Mesenchymal stem cell (in vitro differentiated cells and primary cell): ENCODE measurements at regions not wholly inside any gene's neighbourhood (a gene's known extent, or its start where the extent isn't known, plus 50 kb on each side); places are given as distances from the start of the nearest gene placed in this dataset.
A peak's percentile ranks its signal among the peaks of the same experiment; 100 is the strongest.
"Not testable (repeated sequence)": the region's sequence is repeated elsewhere in the genome, so short reads cannot be mapped to it uniquely, and the experiment has no call there.

Source experiments
- DNase-seq: peaks from one replicate; pipeline ENCODE4 v3.0.0-alpha.2; 2013
- H2AFZ ChIP-seq: one replicate; pipeline ENCODE4 v1.6.1; 2013; ENCODE audit warnings: low read depth, mild to moderate bottlenecking, control low read depth, inconsistent platforms, low read length, moderate library complexity
- H2AK5ac ChIP-seq: 2 replicates; pipeline ENCODE4 v1.6.1; 2013; ENCODE audit warnings: low read length, moderate library complexity, mild to moderate bottlenecking, inconsistent platforms; ENCODE audit not compliant: severe bottlenecking
- H2BK120ac ChIP-seq: one replicate; pipeline ENCODE4 v1.6.1; 2013; ENCODE audit warnings: low read depth, mild to moderate bottlenecking, inconsistent platforms, low read length, moderate library complexity
- H2BK12ac ChIP-seq, 2 experiments: one replicate each; pipeline ENCODE4 v1.6.1; 2013; ENCODE audit warnings: inconsistent platforms in 2 of 2, low read length in 2 of 2, mild to moderate bottlenecking in 2 of 2, moderate library complexity in 2 of 2, control low read depth in 1 of 2
- H2BK15ac ChIP-seq: one replicate; pipeline ENCODE4 v1.6.1; 2013; ENCODE audit warnings: mild to moderate bottlenecking, low read depth, inconsistent platforms; ENCODE audit not compliant: poor library complexity, severe bottlenecking
- H2BK5ac ChIP-seq: 2 replicates; pipeline ENCODE4 v1.6.1; 2013; ENCODE audit warnings: low read depth, mild to moderate bottlenecking, low read length, control low read depth, inconsistent platforms; ENCODE audit not compliant: poor library complexity, severe bottlenecking
- H3K14ac ChIP-seq, 2 experiments: one replicate each; pipeline ENCODE4 v1.6.1; 2013; ENCODE audit warnings: inconsistent platforms in 2 of 2, low read length in 2 of 2, control low read depth in 1 of 2, mild to moderate bottlenecking in 1 of 2, moderate library complexity in 1 of 2
- H3K18ac ChIP-seq, 2 experiments: one replicate each; pipeline ENCODE4 v1.6.1; 2013; ENCODE audit warnings: inconsistent platforms in 2 of 2, low read length in 2 of 2, control low read depth in 1 of 2, low read depth in 1 of 2, mild to moderate bottlenecking in 1 of 2
- H3K23ac ChIP-seq, 2 experiments: one replicate each; pipeline ENCODE4 v1.6.1; 2013; ENCODE audit warnings: inconsistent platforms in 2 of 2, low read length in 2 of 2, mild to moderate bottlenecking in 2 of 2, moderate library complexity in 2 of 2, control low read depth in 1 of 2
- H3K27ac ChIP-seq: 2 replicates; pipeline ENCODE4 v1.5.1; 2013; ENCODE audit warnings: mild to moderate bottlenecking, moderate library complexity, low read length, control low read depth, inconsistent platforms; ENCODE audit not compliant: poor library complexity, severe bottlenecking
- H3K27me3 ChIP-seq, 2 experiments: 2 replicates each; pipeline versions ENCODE4 v1.6.1 to v1.7.0; 2013; ENCODE audit warnings: low read length in 2 of 2, mild to moderate bottlenecking in 2 of 2, moderate library complexity in 2 of 2, control low read depth in 1 of 2, inconsistent platforms in 1 of 2; ENCODE audit not compliant: control insufficient read depth in 1 of 2, insufficient read depth in 1 of 2
- H3K36me3 ChIP-seq, 2 experiments: 2 replicates each; pipeline versions ENCODE4 v1.6.1 to v1.7.0; 2013; ENCODE audit warnings: low read length in 2 of 2, control low read depth in 1 of 2, inconsistent platforms in 1 of 2, low read depth in 1 of 2, mild to moderate bottlenecking in 1 of 2; ENCODE audit not compliant: insufficient read depth in 2 of 2, control insufficient read depth in 1 of 2
- H3K4ac ChIP-seq, 2 experiments: one replicate each; pipeline ENCODE4 v1.6.1; 2013; ENCODE audit warnings: inconsistent platforms in 2 of 2, low read length in 2 of 2, mild to moderate bottlenecking in 2 of 2, moderate library complexity in 2 of 2, control low read depth in 1 of 2, low read depth in 1 of 2
- H3K4me1 ChIP-seq: 2 replicates; pipeline ENCODE4 v1.6.1; 2013; ENCODE audit warnings: low read depth, low read length, control low read depth; ENCODE audit not compliant: control insufficient read depth, insufficient read depth
- H3K4me2 ChIP-seq: 2 replicates; pipeline ENCODE4 v1.6.1; 2013; ENCODE audit warnings: low read length, mild to moderate bottlenecking, inconsistent platforms; ENCODE audit not compliant: poor library complexity, severe bottlenecking
- H3K4me3 ChIP-seq, 2 experiments: 2 replicates each; pipeline versions ENCODE4 v1.5.1 to v1.7.0; 2013; ENCODE audit warnings: low read length in 2 of 2, mild to moderate bottlenecking in 2 of 2, control low read depth in 1 of 2, low read depth in 1 of 2; ENCODE audit not compliant: insufficient read depth in 1 of 2
- H3K79me1 ChIP-seq: replicated peaks from 2 replicates; pipeline ENCODE4 v1.6.1; 2013; ENCODE audit warnings: mild to moderate bottlenecking, control low read depth, low read length, inconsistent platforms; ENCODE audit not compliant: poor library complexity, severe bottlenecking
- H3K9ac ChIP-seq: 2 replicates; pipeline ENCODE4 v1.7.0; 2013; ENCODE audit warnings: mild to moderate bottlenecking, low read length, moderate library complexity
- H3K9me3 ChIP-seq: 2 replicates; pipeline ENCODE4 v1.7.0; 2013; ENCODE audit warnings: mild to moderate bottlenecking, low read length; ENCODE audit not compliant: control insufficient read depth
- H4K8ac ChIP-seq: one replicate; pipeline ENCODE4 v1.6.1; 2013; ENCODE audit warnings: inconsistent platforms, mild to moderate bottlenecking, low read length, moderate library complexity
- H4K91ac ChIP-seq: one replicate; pipeline ENCODE4 v1.6.1; 2013; ENCODE audit warnings: mild to moderate bottlenecking, low read length, inconsistent platforms
- WGBS: methylation state at CpG from one replicate; pipeline ENCODE4 v1.1.7; 2013; ENCODE audit warnings: mixed read lengths; 5-methylcytosine and 5-hydroxymethylcytosine counted together

DNA sequence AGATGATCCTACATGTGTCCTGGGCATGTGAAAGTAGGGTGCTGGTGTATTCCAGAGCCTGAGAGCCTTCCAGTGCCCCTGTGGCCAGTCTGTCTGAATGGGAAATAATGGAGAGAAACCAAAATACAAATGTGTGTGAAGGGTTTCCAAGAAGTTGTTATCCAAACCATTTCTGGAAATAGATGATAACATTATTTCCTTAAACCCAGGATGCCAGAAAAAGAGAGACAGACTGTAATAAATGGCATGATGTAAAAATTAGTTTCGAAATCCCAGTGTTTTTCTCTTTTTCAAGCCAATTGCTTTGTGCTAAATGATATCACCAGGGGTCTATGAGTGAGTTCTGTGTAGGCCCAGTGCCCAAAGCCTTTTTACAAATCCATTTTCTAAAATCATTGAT lies 175.3 kb downstream of the PHLDA1 start:
- Histone ChIP-seq H4K91ac (no peak overlapping the region), H3K27me3 (no peaks in the 10 kb centered on the region), H3K23ac (no peak overlapping the region), H3K4ac (no peak overlapping the region), H3K9me3 (no peaks in the 10 kb centered on the region), H3K4me1 (peaks cover 3% of the 10 kb centered on the region), H3K36me3 (no peaks in the 10 kb centered on the region), H3K9ac (peak overlapping the region; percentile 72), H2BK12ac (no peak overlapping the region), H3K4me2 (no peak overlapping the region), H3K27ac (no peak overlapping the region), H3K4me3 (no peak overlapping the region), H2BK15ac (no peak overlapping the region), H3K14ac (no peak overlapping the region), H2AFZ (no peak overlapping the region), H3K79me1 (no peaks in the 10 kb centered on the region), H2AK5ac (no peak overlapping the region), H3K18ac (no peak overlapping the region), H4K8ac (no peak overlapping the region), H2BK5ac (no peak overlapping the region), H2BK120ac (no peak overlapping the region)
- WGBS, result 100% methylated on average over 1 of the region's 1 CpG
- no peak for DNase-seq

DNA sequence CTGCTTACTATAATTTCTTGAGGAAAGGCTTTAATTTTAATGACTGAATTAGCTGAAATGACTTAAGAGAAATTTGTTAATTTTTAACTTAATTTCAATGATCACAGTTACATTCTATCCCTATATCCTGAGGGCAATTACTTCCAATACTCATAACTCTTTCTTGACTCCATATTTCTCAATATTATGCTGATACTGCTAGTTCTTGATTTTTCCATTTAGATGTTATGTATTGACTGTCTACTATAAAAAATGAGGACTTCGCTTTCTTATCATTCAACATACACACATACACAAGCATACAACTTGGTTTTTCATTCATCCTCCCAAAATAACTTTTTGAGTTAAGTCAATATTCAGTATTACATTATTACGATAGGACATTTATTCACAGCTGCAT lies 176.2 kb downstream of the PHLDA1 start:
- no peaks in the 10 kb centered on the region for H3K36me3 ChIP-seq
- no peak overlapping the region for H2BK120ac ChIP-seq
- H3K18ac ChIP-seq, result no peak overlapping the region
- H3K14ac ChIP-seq, result no peak overlapping the region
- WGBS, result no CpG with 5 or more reads among the region's 2 CpGs
- no peak overlapping the region for H4K91ac ChIP-seq
- no peak overlapping the region for H3K23ac ChIP-seq
- H4K8ac ChIP-seq, result no peak overlapping the region
- H3K4me2 ChIP-seq, result no peak overlapping the region
- no peaks in the 10 kb centered on the region for H3K79me1 ChIP-seq
- no peak overlapping the region for H2BK12ac ChIP-seq
- no peak overlapping the region for H3K4me3 ChIP-seq
- H3K27ac ChIP-seq, result no peak overlapping the region
- peak overlapping the region; percentile 72 for H3K9ac ChIP-seq
- DNase-seq, result no peak
- H2AK5ac ChIP-seq, result no peak overlapping the region
- peaks cover 4% of the 10 kb centered on the region for H3K4me1 ChIP-seq
- H3K4ac ChIP-seq, result no peak overlapping the region
- H2BK5ac ChIP-seq, result no peak overlapping the region
- no peak overlapping the region for H2BK15ac ChIP-seq
- H2AFZ ChIP-seq, result no peak overlapping the region
- no peaks in the 10 kb centered on the region for H3K9me3 ChIP-seq
- no peaks in the 10 kb centered on the region for H3K27me3 ChIP-seq

DNA sequence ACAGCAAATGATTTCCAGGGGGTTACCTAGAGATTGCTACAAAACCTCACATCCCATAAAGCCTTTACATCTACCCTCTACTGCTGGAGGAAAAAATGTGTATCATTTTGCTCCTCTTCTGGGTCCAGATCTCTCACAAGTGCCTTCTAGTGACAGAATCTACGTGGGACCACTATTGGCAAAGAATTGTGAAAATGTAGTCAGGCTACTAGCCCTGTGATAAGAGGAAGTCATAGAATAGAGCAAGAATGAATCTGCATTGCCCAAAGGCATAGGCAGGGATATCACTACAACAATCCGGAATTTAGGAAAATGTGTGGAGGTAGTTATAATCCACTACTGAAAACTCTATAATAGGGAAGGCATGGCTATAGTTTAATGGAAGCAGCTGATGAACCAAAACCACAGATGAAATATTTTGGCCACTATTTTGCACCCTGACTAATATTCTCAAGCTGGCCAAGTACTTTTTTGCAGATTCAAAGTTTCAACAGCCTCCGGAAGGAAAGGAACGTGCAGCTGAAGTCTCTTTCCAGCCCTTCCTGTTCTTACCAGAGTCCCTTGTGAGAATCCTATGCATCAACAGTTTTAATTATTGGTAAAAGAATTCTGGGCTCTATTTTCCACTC lies 176.8 kb downstream of the PHLDA1 start:
- Histone ChIP-seq H2AK5ac (peak overlapping the region; percentile 15), H3K4me3 (no peak overlapping the region), H2BK15ac (no peak overlapping the region), H4K8ac (no peak overlapping the region), H2AFZ (no peak overlapping the region), H3K18ac (no peak overlapping the region), H4K91ac (no peak overlapping the region), H3K79me1 (no peaks in the 10 kb centered on the region), H3K4me2 (no peak overlapping the region), H3K9me3 (no peaks in the 10 kb centered on the region), H3K9ac (peak overlapping the region; percentile 72), H2BK12ac (no peak overlapping the region), H3K4ac (no peak overlapping the region), H2BK5ac (no peak overlapping the region), H3K27ac (peak overlapping the region; percentile 47), H2BK120ac (no peak overlapping the region), H3K4me1 (peaks cover 4% of the 10 kb centered on the region), H3K23ac (no peak overlapping the region), H3K27me3 (no peaks in the 10 kb centered on the region), H3K14ac (no peak overlapping the region), H3K36me3 (no peaks in the 10 kb centered on the region)
- WGBS, result 64% methylated on average over 3 of the region's 4 CpGs
- DNase-seq, result no peak

DNA sequence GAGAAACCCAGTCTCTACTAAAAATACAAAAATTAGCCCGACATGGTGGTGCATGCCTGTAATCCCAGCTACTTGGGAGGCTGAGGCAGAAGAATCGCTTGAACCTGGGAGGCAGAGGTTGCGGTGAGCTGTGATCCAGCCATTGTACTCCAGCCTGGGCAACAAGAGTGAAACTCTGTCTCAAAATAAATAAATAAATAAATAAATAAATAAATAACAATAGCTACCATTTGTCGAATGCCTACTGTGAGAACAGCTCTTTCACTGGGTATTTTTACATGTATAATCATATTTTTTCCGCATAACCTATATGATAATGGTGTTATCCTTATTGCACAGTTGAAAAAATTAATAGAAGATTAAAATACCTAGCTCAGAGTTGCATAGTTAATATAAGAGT lies 177.4 kb downstream of the PHLDA1 start:
- 100% methylated on average over 3 of the region's 5 CpGs for WGBS
- H3K79me1 ChIP-seq, H3K4me1 ChIP-seq, DNase-seq, H3K9me3 ChIP-seq, H3K14ac ChIP-seq, H3K27me3 ChIP-seq, H2AK5ac ChIP-seq, H4K91ac ChIP-seq, H2BK12ac ChIP-seq, H3K36me3 ChIP-seq, H3K27ac ChIP-seq, H2BK5ac ChIP-seq, H4K8ac ChIP-seq, H2BK120ac ChIP-seq, H2AFZ ChIP-seq, H3K4me2 ChIP-seq, H2BK15ac ChIP-seq, H3K18ac ChIP-seq, H3K23ac ChIP-seq, H3K4me3 ChIP-seq, H3K4ac ChIP-seq: not testable (repeated sequence)
- peak overlapping the region; percentile 72 for H3K9ac ChIP-seq
